ENCODE measurements at regions not wholly inside any gene's neighbourhood (a gene's known extent, or its start where the extent isn't known, plus 50 kb on each side); places are given as distances from the start of the nearest gene placed in this dataset.
A peak's percentile ranks its signal among the peaks of the same experiment; 100 is the strongest.

- H3K4me1 ChIP-seq (ENCODE audit: insufficient read depth): peaks cover 5% of the 10 kb centered on the region
- H3K27me3 ChIP-seq: no peaks in the 10 kb centered on the region
- peak; percentile 19 to 48 (median 37) for DNase-seq
- no peak overlapping the region for H3K27ac ChIP-seq
- no peaks in the 10 kb centered on the region for H3K9me3 ChIP-seq
- 15 to 20% (median 17%) methylated on average over 5 of the region's 5 CpGs for WGBS, 3 donors
- H3K36me3 ChIP-seq: no peaks in the 10 kb centered on the region
- intact Hi-C loops (cut with DNase I): no loop called here
- H3K4me3 ChIP-seq: no peak overlapping the region
- TF ChIP-seq POLR2A (IDR thresholded peaks at IDR 0.05) (no peak), EP300 (IDR thresholded peaks at IDR 0.05) (no peak), CTCF (IDR thresholded peaks at IDR 0.05) (no peak)
These were observed 154.6 kb downstream of the RFPL4B start for GRCh38 chr6:112501705-112502104.

GRCh38 chr6:112502351-112503090, 155.4 kb downstream of the RFPL4B start:
- Histone ChIP-seq H3K27ac (no peak overlapping the region), H3K27me3 (no peaks in the 10 kb centered on the region), H3K9me3 (no peaks in the 10 kb centered on the region), H3K36me3 (no peaks in the 10 kb centered on the region), H3K4me1 (ENCODE audit: insufficient read depth) (peaks cover 5% of the 10 kb centered on the region), H3K4me3 (no peak overlapping the region)
- DNase-seq: no peak
- 30 to 57% (median 38%) methylated on average over 7 of the region's 7 CpGs for whole genome bisulfite sequencing, 3 donors
- TF ChIP-seq CTCF (IDR thresholded peaks at IDR 0.05): peak; percentile 15 to 42 (median 25)
- no peak for TF ChIP-seq EP300 (IDR thresholded peaks at IDR 0.05)
- intact Hi-C loops (cut with DNase I): no loop called here

GRCh38 chr6:112503091-112503596, 156.0 kb downstream of the RFPL4B start:
- 57 to 72% (median 58%) methylated on average over 6 of the region's 6 CpGs for WGBS, 3 donors
- TF ChIP-seq CTCF (IDR thresholded peaks at IDR 0.05) (no peak), POLR2A (IDR thresholded peaks at IDR 0.05) (no peak), EP300 (IDR thresholded peaks at IDR 0.05) (no peak)
- Histone ChIP-seq H3K27me3 (no peaks in the 10 kb centered on the region), H3K36me3 (no peaks in the 10 kb centered on the region), H3K9me3 (no peaks in the 10 kb centered on the region), H3K27ac (no peak overlapping the region), H3K4me1 (ENCODE audit: insufficient read depth) (peaks cover 5% of the 10 kb centered on the region), H3K4me3 (no peak overlapping the region)
- DNase-seq: no peak
- intact Hi-C loops (cut with DNase I): no loop called here

- intact Hi-C loops (cut with DNase I): no loop called here
- WGBS, 3 donors: 86 to 91% (median 89%) methylated on average over 2 of the region's 2 CpGs
- TF ChIP-seq POLR2A (IDR thresholded peaks at IDR 0.05) (no peak), EP300 (IDR thresholded peaks at IDR 0.05) (no peak), CTCF (IDR thresholded peaks at IDR 0.05) (no peak)
These were observed 157.5 kb downstream of the RFPL4B start for GRCh38 chr6:112504621-112505020.

More at GRCh38 chr6:112504621-112505020, 157.5 kb downstream of the RFPL4B start:
- no peak overlapping the region for H3K4me3 ChIP-seq
- H3K4me1 ChIP-seq (ENCODE audit: insufficient read depth): peaks cover 5% of the 10 kb centered on the region
- H3K36me3 ChIP-seq: no peaks in the 10 kb centered on the region
- no peak for DNase-seq
- H3K27ac ChIP-seq: no peak overlapping the region
- H3K27me3 ChIP-seq: no peaks in the 10 kb centered on the region
- H3K9me3 ChIP-seq: no peaks in the 10 kb centered on the region

All from ovary (tissue), 7 donors.